WTC11 (cell line): ENCODE measurements at regions not wholly inside any gene's neighbourhood (a gene's known extent, or its start where the extent isn't known, plus 50 kb on each side); places are given as distances from the start of the nearest gene placed in this dataset.

Experiments used
- ATF3 ChIP-seq: sonication (generic); formaldehyde crosslinking; conservative IDR thresholded peaks from 2 replicates; pipeline ENCODE4 v1.8.1; 2022; ENCODE audit warnings: mild to moderate bottlenecking, missing genetic modification reagents
- FOXP1 ChIP-seq: sonication (generic); formaldehyde crosslinking; IDR thresholded peaks from 2 replicates; pipeline ENCODE4 v1.8.0; 2022; ENCODE audit warnings: missing genetic modification reagents, mild to moderate bottlenecking, moderate library complexity, borderline replicate concordance
- GABPB1 ChIP-seq: sonication (generic); formaldehyde crosslinking; IDR thresholded peaks from 2 replicates; pipeline ENCODE4 v1.8.1; 2023; ENCODE audit warnings: mild to moderate bottlenecking, missing genetic modification reagents
- JUN ChIP-seq: sonication (generic); formaldehyde crosslinking; IDR thresholded peaks from 2 replicates; pipeline ENCODE4 v1.8.0; 2023; ENCODE audit warnings: mild to moderate bottlenecking, missing genetic modification reagents
- USF1 ChIP-seq: sonication (generic); formaldehyde crosslinking; IDR thresholded peaks from 2 replicates; pipeline ENCODE4 v1.8.0; 2022; ENCODE audit warnings: mild to moderate bottlenecking, missing genetic modification reagents
- ZNF317 ChIP-seq: sonication (generic); formaldehyde crosslinking; IDR thresholded peaks from 2 replicates; pipeline ENCODE4 v1.8.1; 2023; ENCODE audit warnings: low read depth, mild to moderate bottlenecking, moderate library complexity, missing genetic modification reagents, borderline replicate concordance
- TF ChIP-seq, protein P1 (sequence below): fragments of 200-600 bp; IDR thresholded peaks from 2 replicates; pipeline ENCODE4 v1.8.0; 2022; ENCODE audit warnings: antibody characterized with exemption
- TF ChIP-seq, protein P2 (sequence below): sonication (generic); formaldehyde crosslinking; IDR thresholded peaks from 2 replicates; pipeline ENCODE4 v1.8.1; 2022; ENCODE audit warnings: low read depth, missing genetic modification reagents, borderline replicate concordance

- no peak for TF ChIP-seq ATF3
- TF ChIP-seq, protein P1, sequence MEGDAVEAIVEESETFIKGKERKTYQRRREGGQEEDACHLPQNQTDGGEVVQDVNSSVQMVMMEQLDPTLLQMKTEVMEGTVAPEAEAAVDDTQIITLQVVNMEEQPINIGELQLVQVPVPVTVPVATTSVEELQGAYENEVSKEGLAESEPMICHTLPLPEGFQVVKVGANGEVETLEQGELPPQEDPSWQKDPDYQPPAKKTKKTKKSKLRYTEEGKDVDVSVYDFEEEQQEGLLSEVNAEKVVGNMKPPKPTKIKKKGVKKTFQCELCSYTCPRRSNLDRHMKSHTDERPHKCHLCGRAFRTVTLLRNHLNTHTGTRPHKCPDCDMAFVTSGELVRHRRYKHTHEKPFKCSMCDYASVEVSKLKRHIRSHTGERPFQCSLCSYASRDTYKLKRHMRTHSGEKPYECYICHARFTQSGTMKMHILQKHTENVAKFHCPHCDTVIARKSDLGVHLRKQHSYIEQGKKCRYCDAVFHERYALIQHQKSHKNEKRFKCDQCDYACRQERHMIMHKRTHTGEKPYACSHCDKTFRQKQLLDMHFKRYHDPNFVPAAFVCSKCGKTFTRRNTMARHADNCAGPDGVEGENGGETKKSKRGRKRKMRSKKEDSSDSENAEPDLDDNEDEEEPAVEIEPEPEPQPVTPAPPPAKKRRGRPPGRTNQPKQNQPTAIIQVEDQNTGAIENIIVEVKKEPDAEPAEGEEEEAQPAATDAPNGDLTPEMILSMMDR: no peak
- TF ChIP-seq FOXP1 (CRISPR knock-in tag): no peak
- TF ChIP-seq JUN (CRISPR knock-in tag): no peak
- TF ChIP-seq, protein P2, sequence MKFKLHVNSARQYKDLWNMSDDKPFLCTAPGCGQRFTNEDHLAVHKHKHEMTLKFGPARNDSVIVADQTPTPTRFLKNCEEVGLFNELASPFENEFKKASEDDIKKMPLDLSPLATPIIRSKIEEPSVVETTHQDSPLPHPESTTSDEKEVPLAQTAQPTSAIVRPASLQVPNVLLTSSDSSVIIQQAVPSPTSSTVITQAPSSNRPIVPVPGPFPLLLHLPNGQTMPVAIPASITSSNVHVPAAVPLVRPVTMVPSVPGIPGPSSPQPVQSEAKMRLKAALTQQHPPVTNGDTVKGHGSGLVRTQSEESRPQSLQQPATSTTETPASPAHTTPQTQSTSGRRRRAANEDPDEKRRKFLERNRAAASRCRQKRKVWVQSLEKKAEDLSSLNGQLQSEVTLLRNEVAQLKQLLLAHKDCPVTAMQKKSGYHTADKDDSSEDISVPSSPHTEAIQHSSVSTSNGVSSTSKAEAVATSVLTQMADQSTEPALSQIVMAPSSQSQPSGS: no peak
- TF ChIP-seq GABPB1: no peak
- TF ChIP-seq USF1 (CRISPR knock-in tag): no peak
- TF ChIP-seq ZNF317 (CRISPR knock-in tag): no peak
These were observed 130.8 kb downstream of the DNAJB6 start for GRCh38 chr7:157467496-157468212.
